CD8-positive, alpha-beta memory T cell (primary cell): ENCODE measurements at regions not wholly inside any gene's neighbourhood (a gene's known extent, or its start where the extent isn't known, plus 50 kb on each side); places are given as distances from the start of the nearest gene placed in this dataset.
"Not testable (repeated sequence)": the region's sequence is repeated elsewhere in the genome, so short reads cannot be mapped to it uniquely, and the experiment has no call there.

Experiments
- CTCF ChIA-PET: fragments of 350-600 bp; sonication (Branson Sonifier 250); formaldehyde crosslinking; loops from one replicate; lab custom pipeline; 2021; ENCODE audit warnings: antibody characterized with exemption; lab: Charles Lee
- POLR2A ChIA-PET: fragments of 350-600 bp; sonication (Branson Sonifier 250); formaldehyde crosslinking; loops from one replicate; lab custom pipeline; 2021; ENCODE audit warnings: antibody characterized with exemption; lab: Charles Lee
- DNase-seq, 5 donors: peaks; one replicate each; pipeline versions ENCODE4 v3.0.0 to v3.0.0-alpha.2; 2020 to 2022; ENCODE audit warnings: mixed read lengths in 1 of 5
- H3K27ac ChIP-seq: one replicate; pipeline ENCODE4 v1.7.0; 2013; ENCODE audit warnings: low read depth, mild to moderate bottlenecking, low read length, moderate library complexity
- H3K27me3 ChIP-seq: 2 replicates; pipeline ENCODE4 v1.7.0; 2013; ENCODE audit warnings: low read length, mild to moderate bottlenecking; ENCODE audit not compliant: insufficient read depth, poor library complexity, severe bottlenecking
- H3K36me3 ChIP-seq: 2 replicates; pipeline ENCODE4 v1.7.0; 2013; ENCODE audit warnings: mild to moderate bottlenecking, low read length, moderate library complexity; ENCODE audit not compliant: insufficient read depth
- H3K4me1 ChIP-seq: 2 replicates; pipeline ENCODE4 v1.7.0; 2013; ENCODE audit warnings: mild to moderate bottlenecking, low read length, moderate library complexity; ENCODE audit not compliant: insufficient read depth
- H3K4me3 ChIP-seq: 2 replicates; pipeline ENCODE4 v1.7.0; 2013; ENCODE audit warnings: mild to moderate bottlenecking, low read length
- H3K9me3 ChIP-seq: 2 replicates; pipeline ENCODE4 v1.7.0; 2013; ENCODE audit warnings: mild to moderate bottlenecking, low read length
- H3K27ac Mint-ChIP-seq, 8 donors: one replicate each; pipeline ENCODE4 v1.8.0; 2020 to 2021; ENCODE audit warnings: mixed read lengths in 8 of 8, mild to moderate bottlenecking in 6 of 8, inconsistent platforms in 3 of 8, moderate library complexity in 3 of 8
- H3K27me3 Mint-ChIP-seq, 2 donors: one replicate each; pipeline ENCODE4 v1.8.0; 2020 to 2021; ENCODE audit warnings: mixed read lengths in 2 of 2, mild to moderate bottlenecking in 1 of 2, moderate library complexity in 1 of 2
- H3K36me3 Mint-ChIP-seq, 3 donors: one replicate each; pipeline ENCODE4 v1.8.0; 2020 to 2021; ENCODE audit warnings: mixed read lengths in 3 of 3, inconsistent platforms in 1 of 3, mild to moderate bottlenecking in 1 of 3
- H3K4me1 Mint-ChIP-seq, 3 donors: one replicate each; pipeline ENCODE4 v1.8.0; 2020 to 2021; ENCODE audit warnings: mixed read lengths in 3 of 3, inconsistent platforms in 1 of 3, mild to moderate bottlenecking in 1 of 3
- H3K4me3 Mint-ChIP-seq, 7 donors: one replicate each; pipeline ENCODE4 v1.8.0; 2020 to 2021; ENCODE audit warnings: mixed read lengths in 7 of 7, mild to moderate bottlenecking in 6 of 7, moderate library complexity in 4 of 7, inconsistent platforms in 2 of 7
- H3K9me3 Mint-ChIP-seq, 5 donors: one replicate each; pipeline ENCODE4 v1.8.0; 2020 to 2022; ENCODE audit warnings: mixed read lengths in 5 of 5, mild to moderate bottlenecking in 3 of 5, moderate library complexity in 2 of 5, inconsistent platforms in 1 of 5

- H3K4me3 ChIP-seq, H3K36me3 Mint-ChIP-seq, H3K4me1 Mint-ChIP-seq, POLR2A ChIA-PET, DNase-seq, H3K4me1 ChIP-seq, CTCF ChIA-PET, H3K27ac Mint-ChIP-seq, H3K36me3 ChIP-seq, H3K27me3 Mint-ChIP-seq, H3K9me3 ChIP-seq, H3K9me3 Mint-ChIP-seq, H3K27me3 ChIP-seq, H3K4me3 Mint-ChIP-seq, H3K27ac ChIP-seq: not testable (repeated sequence)
These were observed 5442.0 kb upstream of the TPTE start for GRCh38 chr21:5079361-5079760.

GRCh38 chr21:5080015-5080414 lies 5441.4 kb upstream of the TPTE start:
- H3K27ac Mint-ChIP-seq, H3K4me1 Mint-ChIP-seq, H3K36me3 Mint-ChIP-seq, H3K27ac ChIP-seq, CTCF ChIA-PET, H3K9me3 ChIP-seq, H3K4me3 ChIP-seq, H3K27me3 Mint-ChIP-seq, H3K27me3 ChIP-seq, H3K4me1 ChIP-seq, H3K9me3 Mint-ChIP-seq, H3K36me3 ChIP-seq, POLR2A ChIA-PET, DNase-seq, H3K4me3 Mint-ChIP-seq: not testable (repeated sequence)

- H3K4me1 Mint-ChIP-seq, H3K4me3 ChIP-seq, H3K4me1 ChIP-seq, DNase-seq, H3K9me3 ChIP-seq, H3K27ac ChIP-seq, H3K9me3 Mint-ChIP-seq, H3K27ac Mint-ChIP-seq, CTCF ChIA-PET, H3K27me3 ChIP-seq, H3K4me3 Mint-ChIP-seq, H3K27me3 Mint-ChIP-seq, POLR2A ChIA-PET, H3K36me3 Mint-ChIP-seq, H3K36me3 ChIP-seq: not testable (repeated sequence)
These were observed 5437.1 kb upstream of the TPTE start for GRCh38 chr21:5084246-5084645.

GRCh38 chr21:5085456-5085855 lies 5435.9 kb upstream of the TPTE start:
- H3K4me1 ChIP-seq, H3K36me3 Mint-ChIP-seq, H3K36me3 ChIP-seq, H3K27ac Mint-ChIP-seq, DNase-seq, CTCF ChIA-PET, H3K4me3 Mint-ChIP-seq, H3K4me3 ChIP-seq, H3K4me1 Mint-ChIP-seq, H3K27me3 Mint-ChIP-seq, POLR2A ChIA-PET, H3K27me3 ChIP-seq, H3K27ac ChIP-seq, H3K9me3 ChIP-seq, H3K9me3 Mint-ChIP-seq: not testable (repeated sequence)

GRCh38 chr21:5086416-5086815 lies 5435.0 kb upstream of the TPTE start:
- H3K36me3 Mint-ChIP-seq, H3K4me3 ChIP-seq, H3K4me1 Mint-ChIP-seq, DNase-seq, H3K9me3 ChIP-seq, H3K4me1 ChIP-seq, H3K27ac ChIP-seq, H3K27me3 ChIP-seq, H3K9me3 Mint-ChIP-seq, CTCF ChIA-PET, H3K27ac Mint-ChIP-seq, H3K27me3 Mint-ChIP-seq, H3K36me3 ChIP-seq, POLR2A ChIA-PET, H3K4me3 Mint-ChIP-seq: not testable (repeated sequence)

- H3K27ac ChIP-seq, H3K4me1 ChIP-seq, H3K4me3 ChIP-seq, H3K27me3 ChIP-seq, DNase-seq, H3K4me3 Mint-ChIP-seq, H3K27ac Mint-ChIP-seq, H3K4me1 Mint-ChIP-seq, POLR2A ChIA-PET, H3K36me3 ChIP-seq, H3K9me3 ChIP-seq, CTCF ChIA-PET, H3K27me3 Mint-ChIP-seq, H3K36me3 Mint-ChIP-seq, H3K9me3 Mint-ChIP-seq: not testable (repeated sequence)
These were observed 5432.6 kb upstream of the TPTE start for GRCh38 chr21:5088820-5089219.

- POLR2A ChIA-PET, H3K9me3 ChIP-seq, H3K27ac Mint-ChIP-seq, H3K9me3 Mint-ChIP-seq, H3K4me3 ChIP-seq, H3K27me3 ChIP-seq, H3K36me3 ChIP-seq, H3K4me1 Mint-ChIP-seq, DNase-seq, H3K27me3 Mint-ChIP-seq, H3K27ac ChIP-seq, H3K4me1 ChIP-seq, H3K36me3 Mint-ChIP-seq, H3K4me3 Mint-ChIP-seq, CTCF ChIA-PET: not testable (repeated sequence)
These were observed 5431.8 kb upstream of the TPTE start for GRCh38 chr21:5089399-5090089.

- CTCF ChIA-PET, H3K36me3 ChIP-seq: not testable (repeated sequence)
These were observed 5431.0 kb upstream of the TPTE start for GRCh38 chr21:5090132-5091079.

More at GRCh38 chr21:5090132-5091079, 5431.0 kb upstream of the TPTE start:
- H3K27me3 ChIP-seq, H3K27me3 Mint-ChIP-seq, POLR2A ChIA-PET, H3K9me3 ChIP-seq, H3K4me3 ChIP-seq, H3K27ac ChIP-seq, H3K36me3 Mint-ChIP-seq, H3K4me3 Mint-ChIP-seq, H3K4me1 ChIP-seq, H3K4me1 Mint-ChIP-seq, H3K27ac Mint-ChIP-seq, H3K9me3 Mint-ChIP-seq: not testable (repeated sequence)
- DNase-seq, result peak in 1 of 5 donors; percentile 19
